ENCODE measurements at regions not wholly inside any gene's neighbourhood (a gene's known extent, or its start where the extent isn't known, plus 50 kb on each side); places are given as distances from the start of the nearest gene placed in this dataset.

- no peak for DNase-seq
These were observed 131.2 kb downstream of the MAGEB5 start for GRCh38 chrX:26347171-26347570.

- DNase-seq: no peak
These were observed 118.3 kb downstream of the MAGEB5 start for GRCh38 chrX:26334232-26334631.

- no peak for DNase-seq
These were observed 112.8 kb downstream of the MAGEB5 start for GRCh38 chrX:26328608-26329319.

- DNase-seq: no peak
These were observed 93.3 kb downstream of the MAGEB5 start for GRCh38 chrX:26309262-26309661.

- DNase-seq: no peak
These were observed 79.5 kb downstream of the MAGEB5 start for GRCh38 chrX:26295425-26295824.

GRCh38 chrX:26286836-26287235, 70.9 kb downstream of the MAGEB5 start:
- DNase-seq: no peak
